Kasumi-1 (cell line): ENCODE measurements at regions not wholly inside any gene's neighbourhood (a gene's known extent, or its start where the extent isn't known, plus 50 kb on each side); places are given as distances from the start of the nearest gene placed in this dataset.
"Not testable (repeated sequence)": the region's sequence is repeated elsewhere in the genome, so short reads cannot be mapped to it uniquely, and the experiment has no call there.

Experiments
- DNase-seq, 2 experiments: peaks; one replicate each; lab custom pipeline; 2025; lab: John Stamatoyannopoulos, UW

DNA sequence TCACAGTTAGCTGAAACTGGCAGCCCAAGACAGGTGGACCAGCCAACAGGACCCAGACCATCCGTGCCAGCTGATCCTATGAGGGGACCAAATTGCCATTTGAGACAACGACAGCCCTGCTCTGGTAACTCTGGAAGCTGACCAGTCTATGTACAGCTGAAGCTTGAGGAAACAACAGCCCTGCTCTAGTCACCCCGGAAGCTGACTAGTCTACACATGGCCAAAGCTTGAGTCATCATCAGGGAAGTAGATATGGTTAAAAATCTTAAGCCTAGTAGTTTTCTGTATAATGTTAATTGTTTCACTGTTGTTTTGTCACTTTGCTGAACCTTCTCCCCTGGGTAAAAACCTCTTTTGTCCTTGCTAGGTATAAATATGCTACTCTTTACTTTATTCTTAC is 905.4 kb upstream of the NDST4 start:
- no peak for DNase-seq

GRCh38 chr4:116016201-116016600 is 902.8 kb upstream of the NDST4 start:
- DNase-seq: peak; percentile 82 to 93

DNA sequence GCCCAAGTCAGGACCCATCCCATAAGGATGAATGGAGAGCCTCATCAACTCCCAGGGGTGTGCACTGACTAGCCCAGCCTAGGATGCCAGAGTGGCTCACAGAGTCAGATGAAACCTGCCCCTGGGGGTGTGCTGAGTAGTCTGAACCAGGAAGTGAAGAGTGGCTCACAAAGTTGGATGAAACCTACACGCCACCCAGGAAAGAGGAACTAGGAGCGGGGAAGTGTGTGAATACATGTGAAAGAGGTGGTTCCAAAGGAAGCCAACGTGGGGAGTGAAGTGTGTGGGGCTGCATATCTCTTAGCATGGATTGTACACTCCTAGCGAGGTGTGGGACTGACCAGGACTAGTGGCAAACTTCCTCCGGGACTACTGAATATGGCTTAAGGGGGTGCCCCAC is 902.1 kb upstream of the NDST4 start:
- peak; percentile 41 to 70 for DNase-seq

DNA sequence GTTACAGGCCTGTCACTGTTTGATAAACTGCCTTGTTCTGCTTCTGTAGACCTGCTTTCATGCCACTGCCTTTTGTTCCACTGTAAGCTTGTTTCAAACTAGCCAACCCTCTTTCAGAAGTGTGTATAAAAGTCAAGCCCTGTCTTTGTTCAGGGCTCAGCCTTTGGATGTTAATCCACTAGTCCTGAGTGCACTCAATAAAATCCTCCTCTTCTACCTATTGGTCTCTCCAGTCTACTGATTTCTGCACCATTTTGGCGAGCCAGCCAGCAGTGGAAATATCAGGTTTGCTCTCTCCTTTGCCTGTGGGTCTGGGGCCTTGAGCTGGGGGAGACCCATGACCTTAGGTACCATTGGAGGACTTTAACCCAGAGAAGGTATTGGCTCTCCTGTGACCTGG is 901.6 kb upstream of the NDST4 start:
- DNase-seq: peak in 1 of 2 experiments; percentile 9

DNA sequence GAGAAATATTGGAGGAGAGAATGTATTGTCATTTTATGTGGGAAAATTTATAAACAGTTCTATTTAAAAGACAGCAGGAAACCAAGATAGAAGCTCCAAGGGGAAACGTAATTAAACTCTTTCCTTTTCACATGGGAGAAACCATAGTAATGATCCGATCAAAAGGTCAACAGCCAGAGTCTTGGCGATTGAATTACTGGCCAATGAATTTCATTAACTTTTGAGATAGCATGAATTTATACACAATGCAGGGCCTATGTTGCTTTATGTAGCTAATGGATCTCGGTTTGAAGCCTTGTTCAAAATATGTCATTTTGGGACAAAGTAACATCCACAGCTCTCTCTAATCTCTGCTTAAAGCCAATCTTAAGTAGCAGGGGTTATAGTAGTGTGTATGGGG is 897.5 kb upstream of the NDST4 start:
- DNase-seq: no peak

DNA sequence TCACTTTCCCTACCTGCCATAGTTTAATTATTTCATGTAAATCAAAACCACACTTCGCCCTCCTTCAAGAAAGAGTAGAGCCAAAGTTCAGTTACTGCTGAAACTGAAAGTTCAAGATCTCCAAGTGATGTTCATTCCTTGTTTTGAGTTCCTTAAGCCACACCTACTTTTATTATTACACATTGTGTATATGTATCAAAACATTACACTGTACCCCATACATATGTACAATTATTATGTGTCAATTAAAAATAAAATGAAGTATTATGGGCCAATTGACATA is 892.3 kb upstream of the NDST4 start:
- DNase-seq: no peak

DNA sequence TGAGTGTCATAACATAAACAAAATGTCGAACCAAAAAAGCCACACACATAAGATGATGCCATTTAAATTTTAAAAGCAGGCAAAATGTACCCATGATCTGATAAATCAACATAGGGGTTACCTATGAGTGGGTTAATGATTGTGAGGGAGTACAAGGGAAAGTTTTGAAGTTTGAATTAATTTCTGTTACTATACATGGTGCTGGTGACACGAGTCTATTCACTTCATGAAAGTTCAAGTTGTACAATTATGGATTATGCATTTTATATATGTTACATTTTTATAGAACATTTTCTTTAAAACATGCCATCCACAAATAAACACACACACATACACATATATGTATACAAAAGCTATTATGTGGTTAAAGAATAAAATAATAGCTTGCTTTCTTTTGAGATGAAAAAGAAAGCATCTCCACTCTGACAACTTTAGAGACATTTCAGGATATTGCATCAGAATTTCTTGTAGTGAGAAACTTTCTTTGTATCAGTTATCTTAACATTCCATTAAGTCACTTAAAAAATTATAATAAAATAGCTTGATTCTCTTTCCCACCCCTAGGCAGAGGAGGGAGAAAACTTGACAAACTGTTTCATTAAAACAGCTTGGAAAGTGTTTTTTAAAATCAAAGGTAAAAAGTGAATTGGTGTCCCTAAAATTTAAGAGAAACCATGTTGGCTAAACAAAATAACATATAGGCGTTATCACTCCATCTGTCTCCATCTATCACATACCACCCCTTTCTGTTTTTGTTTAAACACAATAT is 891.8 kb upstream of the NDST4 start:
- DNase-seq: no peak

DNA sequence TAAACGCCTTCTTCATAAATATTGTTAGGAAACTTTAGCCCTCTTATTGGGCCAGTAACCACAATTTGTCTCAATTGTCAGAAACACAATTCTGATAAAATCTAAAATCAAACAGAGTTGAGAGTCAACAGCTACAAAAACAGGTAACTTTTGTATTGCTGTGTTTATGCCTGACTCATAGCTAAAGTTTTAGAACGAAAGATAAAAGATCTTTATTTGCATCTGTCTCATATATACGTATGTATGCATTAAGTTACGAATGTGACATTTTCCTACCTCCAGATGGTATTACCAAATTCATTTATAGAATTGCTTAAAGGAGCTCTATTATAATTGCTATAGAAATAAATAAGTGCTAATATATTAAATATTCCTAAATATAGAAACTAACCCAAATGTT is 887.9 kb upstream of the NDST4 start:
- DNase-seq: no peak

- no peak for DNase-seq
These were observed 873.2 kb upstream of the NDST4 start for GRCh38 chr4:115986573-115986972.

DNA sequence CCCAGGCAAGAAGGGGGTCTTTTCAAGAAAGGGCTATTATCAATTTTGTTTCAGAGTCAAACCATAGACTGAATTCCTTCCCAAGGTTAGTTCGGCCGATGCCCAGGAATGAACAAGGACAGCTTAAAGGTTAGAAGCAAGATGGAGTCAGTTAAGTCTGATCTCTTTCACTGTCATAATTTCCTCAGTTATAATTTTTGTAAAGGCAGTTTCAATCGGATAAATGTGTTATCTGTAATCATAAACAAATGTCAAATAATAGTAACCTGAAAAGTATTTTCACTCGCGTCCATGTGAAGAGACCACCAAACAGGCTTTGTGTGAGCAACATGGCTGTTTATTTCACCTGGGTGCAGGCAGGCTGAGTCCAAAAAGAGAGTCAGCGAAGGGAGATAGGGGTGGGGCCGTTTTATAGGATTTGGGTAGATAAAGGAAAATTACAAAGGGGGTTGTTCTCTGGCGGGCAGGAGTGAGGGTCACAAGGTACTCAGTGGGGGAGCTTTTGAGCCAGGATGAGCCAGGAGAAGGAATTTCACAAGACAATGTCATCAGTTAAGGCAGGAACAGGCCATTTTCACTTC is 862.1 kb upstream of the NDST4 start:
- not testable (repeated sequence) for DNase-seq

GRCh38 chr4:115973768-115974167 is 860.3 kb upstream of the NDST4 start:
- no peak for DNase-seq

- DNase-seq: no peak
These were observed 859.5 kb upstream of the NDST4 start for GRCh38 chr4:115972967-115973366.

GRCh38 chr4:115970859-115971258 is 857.4 kb upstream of the NDST4 start:
- DNase-seq: no peak

DNA sequence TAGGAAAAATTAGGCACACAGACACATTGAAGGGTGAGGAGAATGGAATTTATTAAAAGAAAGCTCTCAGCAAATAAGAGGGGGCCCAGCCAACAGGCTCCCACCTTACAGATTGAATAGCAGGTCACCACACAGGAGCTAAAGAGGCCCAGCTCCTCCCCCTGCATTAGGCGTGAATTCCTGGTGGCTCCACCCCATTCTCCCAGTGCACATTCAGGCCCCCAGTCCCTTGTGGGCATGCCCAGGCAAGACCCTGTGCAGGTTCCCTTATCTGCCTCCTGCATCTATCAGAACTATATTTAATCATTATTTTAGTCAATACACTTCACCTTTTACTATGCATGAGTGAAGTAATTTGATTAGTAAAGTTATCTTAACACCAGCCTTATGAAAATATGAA is 856.3 kb upstream of the NDST4 start:
- DNase-seq: no peak

DNA sequence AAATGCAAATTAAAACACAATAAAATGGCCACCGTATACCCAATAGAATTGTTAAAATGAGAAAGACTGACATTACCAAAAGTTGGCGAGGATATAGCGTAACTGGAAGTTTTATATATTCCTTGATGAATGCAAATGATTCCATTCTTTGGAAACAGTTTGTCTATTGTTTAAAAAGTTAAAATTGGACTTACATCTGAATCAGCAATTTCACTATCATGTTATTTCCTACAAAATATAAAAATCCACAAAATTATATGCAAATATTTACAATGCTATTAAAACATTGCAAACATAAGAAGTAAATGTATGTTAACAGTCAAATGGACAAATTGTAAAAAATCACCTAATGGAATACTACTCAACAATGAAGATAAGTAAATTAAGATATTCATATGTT is 852.2 kb upstream of the NDST4 start:
- DNase-seq: no peak

DNA sequence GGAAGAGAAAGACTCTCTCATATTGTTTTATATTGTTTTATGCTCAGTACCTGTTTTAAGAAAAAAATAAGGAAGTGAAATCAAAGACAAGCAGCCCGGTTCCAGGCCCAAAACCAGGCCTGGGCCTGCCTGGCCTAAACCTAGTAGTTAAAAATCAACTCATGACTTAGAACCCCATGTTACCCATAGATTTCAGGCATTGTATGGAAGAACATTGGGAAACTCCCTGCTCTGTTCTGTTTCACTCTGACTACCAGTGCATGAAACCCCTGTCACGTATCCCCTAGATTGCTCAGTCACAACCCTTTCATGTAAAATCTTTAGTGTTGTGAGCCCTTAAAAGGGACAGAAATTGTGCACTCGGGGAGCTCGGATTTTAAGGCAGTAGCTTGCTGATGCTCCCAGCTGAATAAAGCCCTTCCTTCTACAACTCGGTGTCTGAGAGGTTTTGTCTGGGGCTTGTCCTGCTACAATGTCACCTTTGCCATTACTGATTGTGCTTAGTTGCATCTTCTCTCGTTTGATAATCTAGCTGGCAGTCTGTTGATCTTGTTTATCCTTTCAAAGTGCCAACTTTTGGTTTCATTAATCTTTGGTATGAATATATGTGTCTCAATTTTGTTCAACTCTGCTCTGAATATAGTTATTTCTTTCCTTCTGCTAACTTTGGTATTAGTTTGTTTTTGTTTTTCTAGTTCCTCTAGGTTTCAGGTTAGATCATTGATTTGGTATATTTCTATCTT is 842.8 kb upstream of the NDST4 start:
- DNase-seq: not testable (repeated sequence)

- no peak for DNase-seq
These were observed 837.4 kb upstream of the NDST4 start for GRCh38 chr4:115950806-115951205.

GRCh38 chr4:115949974-115950743 is 836.7 kb upstream of the NDST4 start:
- not testable (repeated sequence) for DNase-seq

- no peak for DNase-seq
These were observed 831.6 kb upstream of the NDST4 start for GRCh38 chr4:115945026-115945425.

- DNase-seq: no peak
These were observed 830.9 kb upstream of the NDST4 start for GRCh38 chr4:115944146-115944905.

GRCh38 chr4:115938764-115939443 is 825.5 kb upstream of the NDST4 start:
- no peak for DNase-seq
